ENCODE measurements at regions not wholly inside any gene's neighbourhood (a gene's known extent, or its start where the extent isn't known, plus 50 kb on each side); places are given as distances from the start of the nearest gene placed in this dataset.

DNA sequence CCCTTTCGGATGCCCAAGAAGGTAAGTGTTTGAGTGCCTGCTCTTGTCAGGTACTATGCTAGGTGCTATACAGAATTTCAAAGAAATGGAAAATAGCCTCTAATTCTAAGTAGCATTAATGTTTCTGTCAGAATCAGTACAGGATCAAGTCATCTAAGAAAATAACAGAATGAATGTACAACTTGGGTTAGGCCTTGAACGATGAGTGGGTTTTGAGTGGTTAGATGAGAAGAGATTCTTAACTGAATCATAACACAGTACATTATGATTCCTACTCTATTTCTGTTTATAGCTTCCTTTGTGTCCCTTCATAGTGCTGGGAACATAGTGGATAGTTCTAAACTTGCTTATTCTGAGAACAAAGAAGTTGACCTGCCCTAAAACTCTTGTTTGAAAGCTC, 253.9 kb downstream of the GLUD2 start:
- in situ Hi-C loops (cut with MboI; ENCODE audit: low sequenced_read_pairs, unreplicated experiment) = loop anchor here (25.0 kb wide), 1 partner anchor 286 kb away; no protein-coding TSS in a partner anchor
- TF ChIP-seq, protein P1, sequence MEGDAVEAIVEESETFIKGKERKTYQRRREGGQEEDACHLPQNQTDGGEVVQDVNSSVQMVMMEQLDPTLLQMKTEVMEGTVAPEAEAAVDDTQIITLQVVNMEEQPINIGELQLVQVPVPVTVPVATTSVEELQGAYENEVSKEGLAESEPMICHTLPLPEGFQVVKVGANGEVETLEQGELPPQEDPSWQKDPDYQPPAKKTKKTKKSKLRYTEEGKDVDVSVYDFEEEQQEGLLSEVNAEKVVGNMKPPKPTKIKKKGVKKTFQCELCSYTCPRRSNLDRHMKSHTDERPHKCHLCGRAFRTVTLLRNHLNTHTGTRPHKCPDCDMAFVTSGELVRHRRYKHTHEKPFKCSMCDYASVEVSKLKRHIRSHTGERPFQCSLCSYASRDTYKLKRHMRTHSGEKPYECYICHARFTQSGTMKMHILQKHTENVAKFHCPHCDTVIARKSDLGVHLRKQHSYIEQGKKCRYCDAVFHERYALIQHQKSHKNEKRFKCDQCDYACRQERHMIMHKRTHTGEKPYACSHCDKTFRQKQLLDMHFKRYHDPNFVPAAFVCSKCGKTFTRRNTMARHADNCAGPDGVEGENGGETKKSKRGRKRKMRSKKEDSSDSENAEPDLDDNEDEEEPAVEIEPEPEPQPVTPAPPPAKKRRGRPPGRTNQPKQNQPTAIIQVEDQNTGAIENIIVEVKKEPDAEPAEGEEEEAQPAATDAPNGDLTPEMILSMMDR (IDR thresholded peaks at IDR 0.05; ENCODE audit: borderline replicate concordance, control extremely low read depth, extremely low read depth, insufficient read depth, missing control alignments) = no peak
- no peak for DNase-seq (ENCODE audit: low spot score)

DNA sequence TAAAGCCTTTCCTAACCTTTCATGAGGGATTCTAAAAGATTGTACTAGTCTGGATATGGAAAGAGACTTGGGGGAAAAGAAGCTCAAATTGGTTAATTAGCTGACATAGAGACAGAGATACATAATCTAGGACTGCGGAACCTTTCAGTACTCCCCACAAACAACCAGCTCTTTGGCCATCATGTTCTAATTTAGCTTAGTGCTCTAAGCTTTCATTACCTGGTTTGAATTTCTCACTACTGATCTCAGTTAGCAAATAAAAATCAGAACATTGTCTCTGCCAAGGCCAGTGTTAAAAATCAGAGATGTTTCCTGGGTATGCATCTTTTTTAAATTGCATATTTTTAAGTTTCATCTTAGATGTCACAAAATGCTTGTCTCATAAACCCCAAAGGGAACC, 254.4 kb downstream of the GLUD2 start:
- DNase-seq (ENCODE audit: low spot score) = no peak
- in situ Hi-C loops (cut with MboI; ENCODE audit: low sequenced_read_pairs, unreplicated experiment) = loop anchor here (25.0 kb wide), 1 partner anchor 285 kb away; no protein-coding TSS in a partner anchor
- TF ChIP-seq, protein P1 (IDR thresholded peaks at IDR 0.05; ENCODE audit: borderline replicate concordance, control extremely low read depth, extremely low read depth, insufficient read depth, missing control alignments) = no peak

DNA sequence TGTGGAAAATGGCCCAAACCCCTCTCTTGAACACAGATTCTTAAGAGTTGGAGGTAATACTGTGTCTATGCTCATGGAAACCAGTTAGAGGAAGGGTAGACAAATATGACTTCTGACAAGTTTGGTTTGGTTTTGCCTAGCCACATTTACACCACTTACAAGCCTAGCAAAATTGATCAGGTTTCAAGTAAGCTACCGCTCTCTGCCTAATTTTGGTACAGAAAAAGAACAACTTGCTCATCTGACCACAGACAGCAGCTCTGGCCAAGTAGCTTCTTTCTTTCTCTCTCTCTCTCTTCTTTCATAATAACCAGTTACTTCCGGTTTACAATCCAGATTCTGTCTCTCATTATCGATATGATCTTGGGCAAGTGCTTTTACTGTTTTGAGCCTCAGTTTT, 260.0 kb downstream of the GLUD2 start:
- peak; percentile 10 for DNase-seq (ENCODE audit: low spot score)
- TF ChIP-seq, protein P1 (IDR thresholded peaks at IDR 0.05; ENCODE audit: borderline replicate concordance, control extremely low read depth, extremely low read depth, insufficient read depth, missing control alignments) = no peak
- in situ Hi-C loops (cut with MboI; ENCODE audit: low sequenced_read_pairs, unreplicated experiment) = loop anchor here (25.0 kb wide), 1 partner anchor 280 kb away; no protein-coding TSS in a partner anchor

DNA sequence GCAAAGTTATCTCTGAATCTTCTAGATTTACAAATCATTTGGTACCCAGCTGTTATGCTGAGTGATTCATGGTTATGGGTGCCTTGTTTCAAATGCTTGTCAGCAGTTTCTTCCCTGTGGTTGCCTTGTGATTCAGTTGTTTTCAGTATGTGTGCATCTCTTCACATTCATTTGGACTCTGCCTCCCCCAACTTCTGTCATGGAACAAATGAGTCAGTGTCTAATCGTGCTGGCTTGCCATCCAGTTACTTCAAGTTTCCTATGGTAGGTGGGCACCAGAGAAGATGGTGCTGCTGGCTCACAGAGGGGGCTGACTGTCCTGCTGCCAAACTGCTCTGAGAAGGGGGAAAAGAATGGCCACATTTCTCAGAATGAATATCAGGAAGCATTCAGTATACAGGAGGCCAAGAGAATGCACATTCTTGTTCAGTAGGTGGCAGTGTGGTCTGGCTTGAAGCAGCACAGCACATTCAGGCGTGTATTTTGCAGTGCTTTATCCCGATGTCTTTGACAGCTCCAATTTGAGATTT, 260.9 kb downstream of the GLUD2 start:
- in situ Hi-C loops (cut with MboI; ENCODE audit: low sequenced_read_pairs, unreplicated experiment) = loop anchor here (25.0 kb wide), 1 partner anchor 279 kb away; no protein-coding TSS in a partner anchor
- peak; percentile 22 for DNase-seq (ENCODE audit: low spot score)
- TF ChIP-seq, protein P1 (IDR thresholded peaks at IDR 0.05; ENCODE audit: borderline replicate concordance, control extremely low read depth, extremely low read depth, insufficient read depth, missing control alignments) = peak; percentile 46

DNA sequence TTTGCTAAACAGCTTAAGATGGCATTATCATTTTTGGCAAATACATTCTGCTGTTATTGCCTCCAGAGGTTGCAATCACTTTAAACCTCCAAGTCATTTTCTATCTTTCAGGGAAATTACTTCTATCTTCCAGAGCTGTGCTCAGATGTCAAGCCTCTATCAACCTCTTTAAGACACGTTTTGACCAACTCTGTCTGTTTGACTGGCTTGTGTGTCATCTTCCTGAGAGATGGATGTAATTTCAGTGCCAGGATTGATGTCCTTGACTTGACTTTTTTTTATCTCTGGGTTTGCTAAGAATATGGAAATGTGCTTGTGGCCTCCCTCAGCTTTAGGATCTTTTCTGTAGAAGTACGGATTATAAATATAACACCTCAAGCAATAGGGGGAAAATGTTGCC, 263.4 kb downstream of the GLUD2 start:
- in situ Hi-C loops (cut with MboI; ENCODE audit: low sequenced_read_pairs, unreplicated experiment) = loop anchor here (25.0 kb wide), 1 partner anchor 276 kb away; no protein-coding TSS in a partner anchor
- DNase-seq (ENCODE audit: low spot score) = no peak
- TF ChIP-seq, protein P1 (IDR thresholded peaks at IDR 0.05; ENCODE audit: borderline replicate concordance, control extremely low read depth, extremely low read depth, insufficient read depth, missing control alignments) = no peak

DNA sequence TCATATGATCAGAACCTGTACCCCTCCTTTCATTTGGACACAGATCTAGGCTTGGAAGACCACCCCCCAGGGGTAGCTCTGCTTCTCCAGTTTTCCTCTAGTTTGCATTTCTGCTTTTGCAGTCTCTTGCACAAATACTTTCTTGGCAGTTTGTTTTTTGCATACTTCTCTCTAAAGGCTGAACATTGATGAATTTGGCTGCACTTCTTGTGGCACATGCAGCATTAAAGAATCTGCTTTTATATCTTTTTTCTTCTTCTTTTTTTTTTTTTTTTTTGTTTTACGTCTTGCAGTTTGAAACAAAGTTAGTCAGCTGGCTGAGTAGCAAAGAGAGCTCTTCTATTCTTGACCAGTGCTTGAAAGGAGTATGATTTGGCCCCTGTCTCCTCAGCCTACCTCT, 273.0 kb downstream of the GLUD2 start:
- in situ Hi-C loops (cut with MboI; ENCODE audit: low sequenced_read_pairs, unreplicated experiment) = loop anchor here (25.0 kb wide), 1 partner anchor 267 kb away; no protein-coding TSS in a partner anchor
- TF ChIP-seq, protein P1 (IDR thresholded peaks at IDR 0.05; ENCODE audit: borderline replicate concordance, control extremely low read depth, extremely low read depth, insufficient read depth, missing control alignments) = no peak
- DNase-seq (ENCODE audit: low spot score) = no peak
